ENCODE measurements at regions not wholly inside any gene's neighbourhood (a gene's known extent, or its start where the extent isn't known, plus 50 kb on each side); places are given as distances from the start of the nearest gene placed in this dataset.

- no peak for DNase-seq
Observed at GRCh38 chr13:57224414-57224813, 57.4 kb downstream of the PRR20E start.

- no peak for DNase-seq
Observed at GRCh38 chr13:57250472-57250871, 83.5 kb downstream of the PRR20E start.

GRCh38 chr13:57253551-57253950, 86.6 kb downstream of the PRR20E start:
- DNase-seq = no peak

GRCh38 chr13:57264965-57265364, 98.0 kb downstream of the PRR20E start:
- no peak for DNase-seq

- DNase-seq = no peak
Observed at GRCh38 chr13:57270493-57270892, 103.5 kb downstream of the PRR20E start.

GRCh38 chr13:57286511-57287098, 119.6 kb downstream of the PRR20E start:
- DNase-seq = no peak

- no peak for DNase-seq
Observed at GRCh38 chr13:57302604-57303003, 135.6 kb downstream of the PRR20E start.

- DNase-seq = no peak
Observed at GRCh38 chr13:57311009-57311586, 144.1 kb downstream of the PRR20E start.

- DNase-seq = no peak
Observed at GRCh38 chr13:57314897-57315520, 148.0 kb downstream of the PRR20E start.

- DNase-seq = no peak
Observed at GRCh38 chr13:57326532-57326931, 159.5 kb downstream of the PRR20E start.

- no peak for DNase-seq
Observed at GRCh38 chr13:57340878-57341277, 173.9 kb downstream of the PRR20E start.

GRCh38 chr13:57345526-57345925, 178.5 kb downstream of the PRR20E start:
- no peak for DNase-seq

- no peak for DNase-seq
Observed at GRCh38 chr13:57346786-57347185, 179.8 kb downstream of the PRR20E start.

GRCh38 chr13:57352114-57352513, 185.1 kb downstream of the PRR20E start:
- DNase-seq = no peak

- no peak for DNase-seq
Observed at GRCh38 chr13:57353831-57354230, 186.8 kb downstream of the PRR20E start.

GRCh38 chr13:57375876-57376275, 208.9 kb downstream of the PRR20E start:
- DNase-seq = no peak

GRCh38 chr13:57408312-57408711, 223.2 kb upstream of the PCDH17 start:
- DNase-seq = no peak

- DNase-seq = no peak
Observed at GRCh38 chr13:57409121-57409520, 222.4 kb upstream of the PCDH17 start.

GRCh38 chr13:57409656-57410055, 221.9 kb upstream of the PCDH17 start:
- no peak for DNase-seq

GRCh38 chr13:57418067-57418677, 213.4 kb upstream of the PCDH17 start:
- DNase-seq = no peak

GRCh38 chr13:57424379-57424778, 207.2 kb upstream of the PCDH17 start:
- DNase-seq = no peak

GRCh38 chr13:57425531-57425930, 206.0 kb upstream of the PCDH17 start:
- DNase-seq = no peak

- DNase-seq = no peak
Observed at GRCh38 chr13:57437587-57437986, 194.0 kb upstream of the PCDH17 start.

- no peak for DNase-seq
Observed at GRCh38 chr13:57438072-57438471, 193.5 kb upstream of the PCDH17 start.
